Mammary epithelial cell (primary cell): ENCODE measurements at regions not wholly inside any gene's neighbourhood (a gene's known extent, or its start where the extent isn't known, plus 50 kb on each side); places are given as distances from the start of the nearest gene placed in this dataset.

Source experiments
- EZH2 ChIP-seq: IDR thresholded peaks from 2 replicates; pipeline ENCODE4 v1.6.1; 2012; ENCODE audit warnings: low read length, inconsistent platforms, borderline replicate concordance
- TF ChIP-seq, protein P1 (sequence below), 2 donors: IDR thresholded peaks in 1 of 2; conservative IDR thresholded peaks in 1 of 2; 2 replicates each; pipeline ENCODE4 v1.5.1; 2011 to 2012; ENCODE audit warnings: inconsistent platforms in 2 of 2, low read length in 2 of 2, mild to moderate bottlenecking in 2 of 2, control low read depth in 1 of 2, low read depth in 1 of 2; ENCODE audit not compliant: insufficient read depth in 1 of 2; ENCODE audit errors: extremely low read depth in 1 of 2

DNA sequence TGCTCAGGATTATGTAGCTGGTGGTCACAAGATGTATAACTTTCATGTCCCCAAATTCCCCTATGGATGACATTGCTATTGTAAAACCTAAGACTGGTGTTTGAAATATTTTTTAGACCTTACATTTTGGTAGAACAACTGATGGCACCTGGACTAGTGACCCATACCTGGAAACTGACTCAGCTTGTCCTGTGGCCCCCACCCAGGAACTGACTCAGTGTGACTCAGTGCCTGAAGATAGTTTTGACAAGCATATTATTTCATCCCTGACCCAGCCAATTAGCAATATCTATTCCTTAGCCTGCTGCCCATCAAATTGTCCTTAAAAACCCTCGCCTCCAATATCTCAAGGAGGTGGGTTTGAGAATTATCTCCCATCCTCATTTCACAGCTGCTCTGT is 90.9 kb upstream of the GRIK2 start:
- TF ChIP-seq, protein P1, sequence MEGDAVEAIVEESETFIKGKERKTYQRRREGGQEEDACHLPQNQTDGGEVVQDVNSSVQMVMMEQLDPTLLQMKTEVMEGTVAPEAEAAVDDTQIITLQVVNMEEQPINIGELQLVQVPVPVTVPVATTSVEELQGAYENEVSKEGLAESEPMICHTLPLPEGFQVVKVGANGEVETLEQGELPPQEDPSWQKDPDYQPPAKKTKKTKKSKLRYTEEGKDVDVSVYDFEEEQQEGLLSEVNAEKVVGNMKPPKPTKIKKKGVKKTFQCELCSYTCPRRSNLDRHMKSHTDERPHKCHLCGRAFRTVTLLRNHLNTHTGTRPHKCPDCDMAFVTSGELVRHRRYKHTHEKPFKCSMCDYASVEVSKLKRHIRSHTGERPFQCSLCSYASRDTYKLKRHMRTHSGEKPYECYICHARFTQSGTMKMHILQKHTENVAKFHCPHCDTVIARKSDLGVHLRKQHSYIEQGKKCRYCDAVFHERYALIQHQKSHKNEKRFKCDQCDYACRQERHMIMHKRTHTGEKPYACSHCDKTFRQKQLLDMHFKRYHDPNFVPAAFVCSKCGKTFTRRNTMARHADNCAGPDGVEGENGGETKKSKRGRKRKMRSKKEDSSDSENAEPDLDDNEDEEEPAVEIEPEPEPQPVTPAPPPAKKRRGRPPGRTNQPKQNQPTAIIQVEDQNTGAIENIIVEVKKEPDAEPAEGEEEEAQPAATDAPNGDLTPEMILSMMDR (conservative IDR thresholded peaks at IDR 0.05 in 1 of 2, IDR thresholded peaks at IDR 0.05 in 1 of 2; ENCODE audit: extremely low read depth in 1 of 2, insufficient read depth in 1 of 2, low read depth in 1 of 2, low read length in 2 of 2), result no peak
- TF ChIP-seq EZH2, result no peak
